ENCODE measurements at regions not wholly inside any gene's neighbourhood (a gene's known extent, or its start where the extent isn't known, plus 50 kb on each side); places are given as distances from the start of the nearest gene placed in this dataset.
A peak's percentile ranks its signal among the peaks of the same experiment; 100 is the strongest.

GRCh38 chr15:68489421-68489820, 57.5 kb upstream of the ITGA11 start:
- WGBS, 4 donors: 51 to 67% (median 63%) methylated on average over 3 of the region's 3 CpGs
- H3K36me3 ChIP-seq: no peaks in the 10 kb centered on the region
- H3K27ac ChIP-seq: no peak overlapping the region
- ATAC-seq (no peak), DNase-seq (no peak)
- TF ChIP-seq POLR2A (IDR thresholded peaks at IDR 0.05) (no peak), CTCF (IDR thresholded peaks at IDR 0.05) (no peak)
- peaks cover 0 to 4% (median 0%) of the 10 kb centered on the region in 9 donors for H3K27me3 ChIP-seq
- no peaks in the 10 kb centered on the region for H3K9me3 ChIP-seq
- H3K4me3 ChIP-seq: no peak overlapping the region
- intact Hi-C loops (cut with DNase I): no loop called here
- H3K4me1 ChIP-seq: peaks cover 0 to 40% (median 9%) of the 10 kb centered on the region in 12 donors

- H3K27ac ChIP-seq: no peak overlapping the region
- H3K4me1 ChIP-seq: peaks cover 0 to 31% (median 4%) of the 10 kb centered on the region in 12 donors
- H3K27me3 ChIP-seq: peaks cover 0 to 4% (median 0%) of the 10 kb centered on the region in 9 donors
- no peak for TF ChIP-seq POLR2A (IDR thresholded peaks at IDR 0.05)
- no peak for TF ChIP-seq CTCF (IDR thresholded peaks at IDR 0.05)
- ATAC-seq: no peak
- H3K4me3 ChIP-seq: no peak overlapping the region
- DNase-seq: no peak
- no peaks in the 10 kb centered on the region for H3K36me3 ChIP-seq
- intact Hi-C loops (cut with DNase I): loop anchor here in 1 of 10 donors (5.0 kb wide), 1 partner anchor 39 kb away; no protein-coding TSS in a partner anchor
- no peaks in the 10 kb centered on the region for H3K9me3 ChIP-seq
- 86 to 92% (median 88%) methylated on average over 5 of the region's 5 CpGs for whole genome bisulfite sequencing, 4 donors
These were observed 59.6 kb upstream of the ITGA11 start for GRCh38 chr15:68491415-68492106.

GRCh38 chr15:68492855-68493254, 60.9 kb upstream of the ITGA11 start:
- H3K4me1 ChIP-seq: peaks cover 0 to 20% (median 4%) of the 10 kb centered on the region in 12 donors
- 30 to 54% (median 39%) methylated on average over 4 of the region's 4 CpGs for WGBS, 4 donors
- H3K27ac ChIP-seq: peak overlapping the region in 4 of 12 donors; percentile 8 to 41 (median 20)
- no peaks in the 10 kb centered on the region for H3K36me3 ChIP-seq
- ATAC-seq (peak; percentile 23 to 86 (median 80)), DNase-seq (peak in 3 of 5 donors; percentile 20 to 83 (median 21))
- no peak for TF ChIP-seq CTCF (IDR thresholded peaks at IDR 0.05)
- no peak for TF ChIP-seq POLR2A (IDR thresholded peaks at IDR 0.05)
- intact Hi-C loops (cut with DNase I): loop anchor here in 1 of 10 donors (5.0 kb wide), 1 partner anchor 41 kb away; no protein-coding TSS in a partner anchor
- no peaks in the 10 kb centered on the region for H3K9me3 ChIP-seq
- no peak overlapping the region for H3K4me3 ChIP-seq
- peaks cover 0 to 4% (median 0%) of the 10 kb centered on the region in 9 donors for H3K27me3 ChIP-seq

- Histone ChIP-seq H3K9me3 (no peaks in the 10 kb centered on the region), H3K36me3 (no peaks in the 10 kb centered on the region), H3K4me3 (no peak overlapping the region), H3K27ac (peak overlapping the region in 2 of 12 donors; percentile 26 to 41), H3K27me3 (peaks cover 0 to 4% (median 0%) of the 10 kb centered on the region in 9 donors), H3K4me1 (peaks cover 0 to 20% (median 4%) of the 10 kb centered on the region in 12 donors)
- DNase-seq (no peak), ATAC-seq (no peak)
- intact Hi-C loops (cut with DNase I): loop anchor here in 1 of 10 donors (5.0 kb wide), 1 partner anchor 41 kb away; no protein-coding TSS in a partner anchor
- no peak for TF ChIP-seq CTCF (IDR thresholded peaks at IDR 0.05)
- TF ChIP-seq POLR2A (IDR thresholded peaks at IDR 0.05): no peak
- WGBS, 4 donors: 83 to 94% (median 89%) methylated on average over 3 of the region's 3 CpGs
These were observed 61.7 kb upstream of the ITGA11 start for GRCh38 chr15:68493629-68494028.

Measured in heart left ventricle (tissue), 16 donors.